Mesenchymal stem cell (in vitro differentiated cells and primary cell): ENCODE measurements at regions not wholly inside any gene's neighbourhood (a gene's known extent, or its start where the extent isn't known, plus 50 kb on each side); places are given as distances from the start of the nearest gene placed in this dataset.
A peak's percentile ranks its signal among the peaks of the same experiment; 100 is the strongest.

Source experiments
- DNase-seq: peaks from one replicate; pipeline ENCODE4 v3.0.0-alpha.2; 2013
- H2AFZ ChIP-seq: one replicate; pipeline ENCODE4 v1.6.1; 2013; ENCODE audit warnings: low read depth, mild to moderate bottlenecking, control low read depth, inconsistent platforms, low read length, moderate library complexity
- H2AK5ac ChIP-seq: 2 replicates; pipeline ENCODE4 v1.6.1; 2013; ENCODE audit warnings: low read length, moderate library complexity, mild to moderate bottlenecking, inconsistent platforms; ENCODE audit not compliant: severe bottlenecking
- H2BK120ac ChIP-seq: one replicate; pipeline ENCODE4 v1.6.1; 2013; ENCODE audit warnings: low read depth, mild to moderate bottlenecking, inconsistent platforms, low read length, moderate library complexity
- H2BK12ac ChIP-seq, 2 experiments: one replicate each; pipeline ENCODE4 v1.6.1; 2013; ENCODE audit warnings: inconsistent platforms in 2 of 2, low read length in 2 of 2, mild to moderate bottlenecking in 2 of 2, moderate library complexity in 2 of 2, control low read depth in 1 of 2
- H2BK15ac ChIP-seq: one replicate; pipeline ENCODE4 v1.6.1; 2013; ENCODE audit warnings: mild to moderate bottlenecking, low read depth, inconsistent platforms; ENCODE audit not compliant: poor library complexity, severe bottlenecking
- H2BK5ac ChIP-seq: 2 replicates; pipeline ENCODE4 v1.6.1; 2013; ENCODE audit warnings: low read depth, mild to moderate bottlenecking, low read length, control low read depth, inconsistent platforms; ENCODE audit not compliant: poor library complexity, severe bottlenecking
- H3K14ac ChIP-seq, 2 experiments: one replicate each; pipeline ENCODE4 v1.6.1; 2013; ENCODE audit warnings: inconsistent platforms in 2 of 2, low read length in 2 of 2, control low read depth in 1 of 2, mild to moderate bottlenecking in 1 of 2, moderate library complexity in 1 of 2
- H3K18ac ChIP-seq, 2 experiments: one replicate each; pipeline ENCODE4 v1.6.1; 2013; ENCODE audit warnings: inconsistent platforms in 2 of 2, low read length in 2 of 2, control low read depth in 1 of 2, low read depth in 1 of 2, mild to moderate bottlenecking in 1 of 2
- H3K23ac ChIP-seq, 2 experiments: one replicate each; pipeline ENCODE4 v1.6.1; 2013; ENCODE audit warnings: inconsistent platforms in 2 of 2, low read length in 2 of 2, mild to moderate bottlenecking in 2 of 2, moderate library complexity in 2 of 2, control low read depth in 1 of 2
- H3K27ac ChIP-seq: 2 replicates; pipeline ENCODE4 v1.5.1; 2013; ENCODE audit warnings: mild to moderate bottlenecking, moderate library complexity, low read length, control low read depth, inconsistent platforms; ENCODE audit not compliant: poor library complexity, severe bottlenecking
- H3K27me3 ChIP-seq, 2 experiments: 2 replicates each; pipeline versions ENCODE4 v1.6.1 to v1.7.0; 2013; ENCODE audit warnings: low read length in 2 of 2, mild to moderate bottlenecking in 2 of 2, moderate library complexity in 2 of 2, control low read depth in 1 of 2, inconsistent platforms in 1 of 2; ENCODE audit not compliant: control insufficient read depth in 1 of 2, insufficient read depth in 1 of 2
- H3K36me3 ChIP-seq, 2 experiments: 2 replicates each; pipeline versions ENCODE4 v1.6.1 to v1.7.0; 2013; ENCODE audit warnings: low read length in 2 of 2, control low read depth in 1 of 2, inconsistent platforms in 1 of 2, low read depth in 1 of 2, mild to moderate bottlenecking in 1 of 2; ENCODE audit not compliant: insufficient read depth in 2 of 2, control insufficient read depth in 1 of 2
- H3K4ac ChIP-seq, 2 experiments: one replicate each; pipeline ENCODE4 v1.6.1; 2013; ENCODE audit warnings: inconsistent platforms in 2 of 2, low read length in 2 of 2, mild to moderate bottlenecking in 2 of 2, moderate library complexity in 2 of 2, control low read depth in 1 of 2, low read depth in 1 of 2
- H3K4me1 ChIP-seq: 2 replicates; pipeline ENCODE4 v1.6.1; 2013; ENCODE audit warnings: low read depth, low read length, control low read depth; ENCODE audit not compliant: control insufficient read depth, insufficient read depth
- H3K4me2 ChIP-seq: 2 replicates; pipeline ENCODE4 v1.6.1; 2013; ENCODE audit warnings: low read length, mild to moderate bottlenecking, inconsistent platforms; ENCODE audit not compliant: poor library complexity, severe bottlenecking
- H3K4me3 ChIP-seq, 2 experiments: 2 replicates each; pipeline versions ENCODE4 v1.5.1 to v1.7.0; 2013; ENCODE audit warnings: low read length in 2 of 2, mild to moderate bottlenecking in 2 of 2, control low read depth in 1 of 2, low read depth in 1 of 2; ENCODE audit not compliant: insufficient read depth in 1 of 2
- H3K79me1 ChIP-seq: replicated peaks from 2 replicates; pipeline ENCODE4 v1.6.1; 2013; ENCODE audit warnings: mild to moderate bottlenecking, control low read depth, low read length, inconsistent platforms; ENCODE audit not compliant: poor library complexity, severe bottlenecking
- H3K9ac ChIP-seq: 2 replicates; pipeline ENCODE4 v1.7.0; 2013; ENCODE audit warnings: mild to moderate bottlenecking, low read length, moderate library complexity
- H3K9me3 ChIP-seq: 2 replicates; pipeline ENCODE4 v1.7.0; 2013; ENCODE audit warnings: mild to moderate bottlenecking, low read length; ENCODE audit not compliant: control insufficient read depth
- H4K8ac ChIP-seq: one replicate; pipeline ENCODE4 v1.6.1; 2013; ENCODE audit warnings: inconsistent platforms, mild to moderate bottlenecking, low read length, moderate library complexity
- H4K91ac ChIP-seq: one replicate; pipeline ENCODE4 v1.6.1; 2013; ENCODE audit warnings: mild to moderate bottlenecking, low read length, inconsistent platforms
- WGBS: methylation state at CpG from one replicate; pipeline ENCODE4 v1.1.7; 2013; ENCODE audit warnings: mixed read lengths; 5-methylcytosine and 5-hydroxymethylcytosine counted together

- Histone ChIP-seq H2BK15ac (no peak overlapping the region), H3K4me1 (no peaks in the 10 kb centered on the region), H3K9ac (no peak overlapping the region), H2AK5ac (no peak overlapping the region), H3K23ac (no peak overlapping the region), H4K91ac (no peak overlapping the region), H3K14ac (no peak overlapping the region), H2BK5ac (no peak overlapping the region), H3K4me2 (no peak overlapping the region), H3K36me3 (no peaks in the 10 kb centered on the region), H3K9me3 (no peaks in the 10 kb centered on the region), H2BK12ac (no peak overlapping the region), H4K8ac (no peak overlapping the region), H2BK120ac (no peak overlapping the region), H3K27ac (no peak overlapping the region), H3K4me3 (no peak overlapping the region), H3K18ac (no peak overlapping the region), H3K4ac (no peak overlapping the region), H2AFZ (no peak overlapping the region), H3K79me1 (no peaks in the 10 kb centered on the region), H3K27me3 (no peaks in the 10 kb centered on the region)
- 100% methylated on average over 1 of the region's 3 CpGs for WGBS
- no peak for DNase-seq
These were observed 109.4 kb upstream of the NOVA1 start for GRCh38 chr14:26707234-26707633.

- no peak overlapping the region for H3K18ac ChIP-seq
These were observed 111.2 kb upstream of the NOVA1 start for GRCh38 chr14:26709019-26709418.

GRCh38 chr14:26719514-26719913 lies 121.7 kb upstream of the NOVA1 start:
- H2AFZ ChIP-seq = no peak overlapping the region
- 88% methylated on average over 2 of the region's 3 CpGs for WGBS
- DNase-seq = peak; percentile 65
- no peak overlapping the region for H3K4me2 ChIP-seq
- H4K91ac ChIP-seq = no peak overlapping the region
- H2BK12ac ChIP-seq = no peak overlapping the region
- no peaks in the 10 kb centered on the region for H3K36me3 ChIP-seq
- H3K23ac ChIP-seq = no peak overlapping the region
- H2AK5ac ChIP-seq = no peak overlapping the region
- no peak overlapping the region for H3K27ac ChIP-seq
- H2BK120ac ChIP-seq = no peak overlapping the region
- peak overlapping the region; percentile 18 for H3K9ac ChIP-seq
- H4K8ac ChIP-seq = no peak overlapping the region
- H3K14ac ChIP-seq = no peak overlapping the region
- H3K27me3 ChIP-seq = no peaks in the 10 kb centered on the region
- H3K4me3 ChIP-seq = no peak overlapping the region
- H3K9me3 ChIP-seq = no peaks in the 10 kb centered on the region
- no peak overlapping the region for H2BK15ac ChIP-seq
- no peak overlapping the region for H3K18ac ChIP-seq
- no peak overlapping the region for H3K4ac ChIP-seq
- H3K79me1 ChIP-seq = no peaks in the 10 kb centered on the region
- H2BK5ac ChIP-seq = no peak overlapping the region
- H3K4me1 ChIP-seq = no peaks in the 10 kb centered on the region

More at GRCh38 chr14:26709019-26709418, 111.2 kb upstream of the NOVA1 start:
- H2BK15ac ChIP-seq = no peak overlapping the region
- no peaks in the 10 kb centered on the region for H3K9me3 ChIP-seq
- no peak overlapping the region for H3K4me3 ChIP-seq
- no peak overlapping the region for H4K8ac ChIP-seq
- H3K4ac ChIP-seq = no peak overlapping the region
- peak; percentile 54 for DNase-seq
- H4K91ac ChIP-seq = no peak overlapping the region
- no peak overlapping the region for H2BK120ac ChIP-seq
- no peak overlapping the region for H3K23ac ChIP-seq
- H3K9ac ChIP-seq = peak overlapping the region; percentile 42
- H3K4me1 ChIP-seq = no peaks in the 10 kb centered on the region
- H3K36me3 ChIP-seq = no peaks in the 10 kb centered on the region
- no peak overlapping the region for H2AK5ac ChIP-seq
- H3K14ac ChIP-seq = no peak overlapping the region
- H2BK12ac ChIP-seq = no peak overlapping the region
- no peak overlapping the region for H2BK5ac ChIP-seq
- H3K4me2 ChIP-seq = no peak overlapping the region
- no peak overlapping the region for H2AFZ ChIP-seq
- no peak overlapping the region for H3K27ac ChIP-seq
- no peaks in the 10 kb centered on the region for H3K79me1 ChIP-seq
- no peaks in the 10 kb centered on the region for H3K27me3 ChIP-seq

- Histone ChIP-seq H3K27me3 (no peaks in the 10 kb centered on the region), H4K91ac (no peak overlapping the region), H3K4ac (no peak overlapping the region), H3K14ac (no peak overlapping the region), H2AFZ (no peak overlapping the region), H3K4me1 (no peaks in the 10 kb centered on the region), H3K18ac (no peak overlapping the region), H3K36me3 (no peaks in the 10 kb centered on the region), H3K27ac (no peak overlapping the region), H2BK15ac (no peak overlapping the region), H2AK5ac (no peak overlapping the region), H3K4me3 (no peak overlapping the region), H2BK12ac (no peak overlapping the region), H2BK120ac (no peak overlapping the region), H4K8ac (no peak overlapping the region), H3K79me1 (no peaks in the 10 kb centered on the region), H3K23ac (no peak overlapping the region), H3K4me2 (no peak overlapping the region), H3K9me3 (no peaks in the 10 kb centered on the region), H2BK5ac (no peak overlapping the region), H3K9ac (no peak overlapping the region)
- no peak for DNase-seq
These were observed 124.4 kb upstream of the NOVA1 start for GRCh38 chr14:26722258-26722657.
